Stimulated activated CD4-positive, alpha-beta T cell treated with anti-CD3 and anti-CD28 coated beads, Interleukin-12 subunit alpha, Interleukin-12 subunit beta, amount 100 ng/mL, for 24 hours (primary cell): ENCODE measurements at regions not wholly inside any gene's neighbourhood (a gene's known extent, or its start where the extent isn't known, plus 50 kb on each side); places are given as distances from the start of the nearest gene placed in this dataset.

Experiments
- DNase-seq, 2 experiments: peaks; one replicate each; pipeline ENCODE4 v3.0.0-alpha.2; 2020; ENCODE audit warnings: low read depth in 2 of 2

- DNase-seq = no peak
Observed at GRCh38 chr10:128741180-128741579, 615.0 kb upstream of the MKI67 start.

- no peak for DNase-seq
Observed at GRCh38 chr10:128741680-128742079, 615.5 kb upstream of the MKI67 start.

- no peak for DNase-seq
Observed at GRCh38 chr10:128744092-128744491, 617.9 kb upstream of the MKI67 start.

GRCh38 chr10:128744811-128745305, 618.6 kb upstream of the MKI67 start:
- DNase-seq = no peak

- no peak for DNase-seq
Observed at GRCh38 chr10:128747582-128748346, 621.5 kb upstream of the MKI67 start.

- no peak for DNase-seq
Observed at GRCh38 chr10:128751284-128751683, 625.1 kb upstream of the MKI67 start.

GRCh38 chr10:128751851-128752250, 625.6 kb upstream of the MKI67 start:
- DNase-seq = no peak

- DNase-seq = no peak
Observed at GRCh38 chr10:128759174-128759573, 633.0 kb upstream of the MKI67 start.

GRCh38 chr10:128763588-128763987, 637.4 kb upstream of the MKI67 start:
- DNase-seq = no peak

- DNase-seq = no peak
Observed at GRCh38 chr10:128764190-128764589, 638.0 kb upstream of the MKI67 start.

- no peak for DNase-seq
Observed at GRCh38 chr10:128766915-128767314, 640.7 kb upstream of the MKI67 start.

GRCh38 chr10:128774979-128775378, 648.8 kb upstream of the MKI67 start:
- DNase-seq = no peak

- no peak for DNase-seq
Observed at GRCh38 chr10:128775743-128776142, 649.5 kb upstream of the MKI67 start.

- no peak for DNase-seq
Observed at GRCh38 chr10:128776673-128777252, 650.5 kb upstream of the MKI67 start.

GRCh38 chr10:128777342-128777741, 651.1 kb upstream of the MKI67 start:
- DNase-seq = no peak

GRCh38 chr10:128779416-128779815, 653.2 kb upstream of the MKI67 start:
- no peak for DNase-seq

- DNase-seq = no peak
Observed at GRCh38 chr10:128780156-128780761, 654.0 kb upstream of the MKI67 start.

GRCh38 chr10:128781637-128782036, 655.4 kb upstream of the MKI67 start:
- no peak for DNase-seq

GRCh38 chr10:128784444-128784843, 658.2 kb upstream of the MKI67 start:
- no peak for DNase-seq

- no peak for DNase-seq
Observed at GRCh38 chr10:128792426-128793140, 666.4 kb upstream of the MKI67 start.

- no peak for DNase-seq
Observed at GRCh38 chr10:128793726-128794655, 667.8 kb upstream of the MKI67 start.
